Mesendoderm (in vitro differentiated cells): ENCODE measurements at regions not wholly inside any gene's neighbourhood (a gene's known extent, or its start where the extent isn't known, plus 50 kb on each side); places are given as distances from the start of the nearest gene placed in this dataset.
"Not testable (repeated sequence)": the region's sequence is repeated elsewhere in the genome, so short reads cannot be mapped to it uniquely, and the experiment has no call there.

ENCODE experiments used
- DNase-seq: peaks from one replicate; pipeline ENCODE4 v3.0.0; 2013
- H2AK5ac ChIP-seq: 2 replicates; pipeline ENCODE4 v1.6.1; 2013; ENCODE audit warnings: low read length, inconsistent platforms
- H2BK120ac ChIP-seq: 2 replicates; pipeline ENCODE4 v1.6.1; 2013; ENCODE audit warnings: low read depth, mild to moderate bottlenecking, low read length, moderate library complexity, mixed read lengths
- H2BK15ac ChIP-seq: replicated peaks from 2 replicates; pipeline ENCODE4 v1.6.1; 2013; ENCODE audit warnings: low read depth, mild to moderate bottlenecking, moderate library complexity
- H2BK5ac ChIP-seq: 2 replicates; pipeline ENCODE4 v1.6.1; 2013; ENCODE audit warnings: low read length, inconsistent platforms
- H3K18ac ChIP-seq: 2 replicates; pipeline ENCODE4 v1.6.1; 2013; ENCODE audit warnings: mild to moderate bottlenecking, low read length, mixed read lengths
- H3K23ac ChIP-seq: one replicate; pipeline ENCODE4 v1.6.1; 2013; ENCODE audit warnings: low read length
- H3K27ac ChIP-seq: 2 replicates; pipeline ENCODE4 v1.5.1; 2013; ENCODE audit warnings: low read depth, mild to moderate bottlenecking, inconsistent platforms, low read length, moderate library complexity
- H3K27me3 ChIP-seq: 2 replicates; pipeline ENCODE4 v1.6.1; 2013; ENCODE audit warnings: low read length, control low read depth, mild to moderate bottlenecking, inconsistent platforms; ENCODE audit not compliant: insufficient read depth, poor library complexity
- H3K36me3 ChIP-seq: 2 replicates; pipeline ENCODE4 v1.6.1; 2013; ENCODE audit warnings: low read length, inconsistent platforms; ENCODE audit not compliant: control insufficient read depth, insufficient read depth
- H3K4ac ChIP-seq: one replicate; pipeline ENCODE4 v1.6.1; 2013; ENCODE audit warnings: low read depth, mild to moderate bottlenecking, low read length, moderate library complexity
- H3K4me1 ChIP-seq: 2 replicates; pipeline ENCODE4 v1.6.1; 2013; ENCODE audit warnings: low read depth, low read length, inconsistent platforms; ENCODE audit not compliant: control insufficient read depth
- H3K4me2 ChIP-seq: 2 replicates; pipeline ENCODE4 v1.6.1; 2013; ENCODE audit warnings: low read length
- H3K4me3 ChIP-seq: 2 replicates; pipeline ENCODE4 v1.5.1; 2013; ENCODE audit warnings: mild to moderate bottlenecking, low read length
- H3K56ac ChIP-seq: one replicate; pipeline ENCODE4 v1.6.1; 2013; ENCODE audit warnings: low read length
- H3K79me1 ChIP-seq: 2 replicates; pipeline ENCODE4 v1.6.1; 2013; ENCODE audit warnings: low read length, inconsistent platforms
- H3K79me2 ChIP-seq: 2 replicates; pipeline ENCODE4 v1.6.1; 2013; ENCODE audit warnings: mild to moderate bottlenecking, low read length; ENCODE audit not compliant: control insufficient read depth, insufficient read depth
- H3K9ac ChIP-seq: 2 replicates; pipeline ENCODE4 v1.6.1; 2013; ENCODE audit warnings: low read length, inconsistent platforms
- H4K5ac ChIP-seq: one replicate; pipeline ENCODE4 v1.6.1; 2013; ENCODE audit warnings: low read length
- H4K8ac ChIP-seq: one replicate; pipeline ENCODE4 v1.6.1; 2013; ENCODE audit warnings: low read depth, mild to moderate bottlenecking, control low read depth, low read length, moderate library complexity
- WGBS: extraction: QIAGEN DNeasy Blood & Tissue Kit; methylation state at CpG from one replicate; pipeline ENCODE4 v1.1.7; 2013; ENCODE audit warnings: low lambda C conversion rate, missing lambda C conversion rate; ENCODE audit not compliant: insufficient coverage; ENCODE audit errors: extremely low coverage; 5-methylcytosine and 5-hydroxymethylcytosine counted together

DNA sequence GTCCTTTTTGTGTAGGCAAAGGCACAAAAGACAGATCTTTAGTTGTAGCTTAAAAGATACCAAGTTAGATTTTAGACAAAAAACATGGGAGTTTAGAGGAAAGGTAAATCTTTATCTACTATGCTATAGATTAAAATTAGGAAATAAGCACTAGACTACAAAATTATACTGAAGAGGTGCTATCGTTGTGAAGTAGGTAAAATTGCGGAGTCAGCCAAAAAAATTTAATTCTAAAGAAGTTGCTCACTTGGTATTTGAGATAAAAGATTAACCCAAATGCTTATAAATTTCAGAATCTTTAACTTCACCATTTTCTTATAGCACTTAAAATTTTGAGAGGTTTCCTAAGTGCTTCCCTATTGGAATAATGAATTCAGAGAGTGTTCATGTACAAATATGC, 604.1 kb downstream of the GRXCR1 start:
- Histone ChIP-seq H3K4me1 (no peaks in the 10 kb centered on the region), H3K36me3 (no peaks in the 10 kb centered on the region), H3K56ac (no peak overlapping the region), H3K23ac (no peak overlapping the region), H3K4ac (no peak overlapping the region), H3K4me3 (no peak overlapping the region), H4K5ac (no peak overlapping the region), H3K27ac (no peak overlapping the region), H4K8ac (no peak overlapping the region), H2AK5ac (no peak overlapping the region), H3K79me2 (no peaks in the 10 kb centered on the region), H3K79me1 (no peaks in the 10 kb centered on the region), H3K4me2 (no peak overlapping the region), H2BK5ac (no peak overlapping the region), H2BK15ac (no peak overlapping the region), H3K27me3 (no peaks in the 10 kb centered on the region), H2BK120ac (no peak overlapping the region), H3K9ac (no peak overlapping the region), H3K18ac (no peak overlapping the region)
- DNase-seq, result no peak
- WGBS, result no CpG with 5 or more reads among the region's 2 CpGs

DNA sequence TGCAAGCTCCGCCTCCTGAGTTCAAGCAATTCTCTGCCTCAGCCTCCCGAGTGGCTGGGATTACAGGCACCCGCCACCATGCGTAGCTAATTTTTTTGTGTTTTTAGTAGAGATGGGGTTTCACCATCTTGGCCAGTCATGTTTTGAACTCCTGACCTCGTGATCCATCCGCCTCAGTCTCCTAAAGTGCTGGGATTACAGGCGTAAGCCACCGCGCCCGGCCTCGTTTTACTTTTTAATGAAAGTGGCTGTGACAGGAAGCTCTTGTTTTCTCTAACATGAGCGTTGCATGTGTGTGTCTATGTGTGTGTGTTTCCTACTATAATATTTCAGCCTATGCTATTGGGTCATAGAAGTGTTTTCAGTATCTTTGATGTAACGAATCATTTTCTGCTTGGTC, 613.3 kb downstream of the GRXCR1 start:
- H3K9ac ChIP-seq, H3K4me1 ChIP-seq, H2BK5ac ChIP-seq, H2AK5ac ChIP-seq, H3K4me2 ChIP-seq, H3K4me3 ChIP-seq, H3K27me3 ChIP-seq, H3K4ac ChIP-seq, H3K56ac ChIP-seq, DNase-seq, H3K27ac ChIP-seq, H3K36me3 ChIP-seq, H3K79me1 ChIP-seq, H3K23ac ChIP-seq, H2BK15ac ChIP-seq, H4K8ac ChIP-seq, H2BK120ac ChIP-seq, H3K79me2 ChIP-seq, H3K18ac ChIP-seq, H4K5ac ChIP-seq: not testable (repeated sequence)
- WGBS, result no CpG with 5 or more reads among the region's 13 CpGs

- H4K5ac ChIP-seq, result no peak overlapping the region
- no peak overlapping the region for H4K8ac ChIP-seq
- no peak overlapping the region for H3K4ac ChIP-seq
- H2AK5ac ChIP-seq, result no peak overlapping the region
- no peak overlapping the region for H3K9ac ChIP-seq
- H3K79me2 ChIP-seq, result no peaks in the 10 kb centered on the region
- H3K4me1 ChIP-seq, result no peaks in the 10 kb centered on the region
- DNase-seq, result no peak
- no peak overlapping the region for H2BK5ac ChIP-seq
- WGBS, result no CpG with 5 or more reads among the region's 1 CpG
- H3K27me3 ChIP-seq, result no peaks in the 10 kb centered on the region
- H3K18ac ChIP-seq, result no peak overlapping the region
- H3K23ac ChIP-seq, result no peak overlapping the region
- no peak overlapping the region for H2BK120ac ChIP-seq
- no peaks in the 10 kb centered on the region for H3K36me3 ChIP-seq
- H3K27ac ChIP-seq, result no peak overlapping the region
- no peaks in the 10 kb centered on the region for H3K79me1 ChIP-seq
- H3K4me2 ChIP-seq, result no peak overlapping the region
- H2BK15ac ChIP-seq, result no peak overlapping the region
- no peak overlapping the region for H3K56ac ChIP-seq
- H3K4me3 ChIP-seq, result no peak overlapping the region
These were observed 619.7 kb downstream of the GRXCR1 start for GRCh38 chr4:43512253-43512652.

DNA sequence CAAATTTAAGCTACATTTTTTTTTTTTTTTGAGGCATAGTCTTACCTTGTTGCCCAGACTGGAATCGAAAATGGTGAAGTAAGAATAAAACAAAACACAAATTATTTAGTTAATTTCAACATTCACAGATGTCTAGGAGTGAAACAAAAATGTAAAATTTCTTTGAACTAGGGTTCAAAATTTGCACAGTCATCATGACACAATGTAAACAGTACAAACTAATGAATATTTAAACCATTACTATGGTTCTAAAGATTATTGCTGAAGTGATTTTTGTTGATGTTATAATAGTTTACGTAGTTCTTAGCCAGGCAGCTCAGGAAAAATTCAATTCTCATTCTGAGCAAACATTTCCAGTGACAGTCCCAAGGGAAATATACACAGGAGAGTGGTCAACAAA, 633.1 kb downstream of the GRXCR1 start:
- H4K8ac ChIP-seq, result no peak overlapping the region
- H3K56ac ChIP-seq, result no peak overlapping the region
- no peaks in the 10 kb centered on the region for H3K27me3 ChIP-seq
- H3K4me3 ChIP-seq, result no peak overlapping the region
- H3K4me2 ChIP-seq, result no peak overlapping the region
- H3K4me1 ChIP-seq, result no peaks in the 10 kb centered on the region
- no peak overlapping the region for H3K23ac ChIP-seq
- no peaks in the 10 kb centered on the region for H3K79me1 ChIP-seq
- H4K5ac ChIP-seq, result no peak overlapping the region
- no peaks in the 10 kb centered on the region for H3K79me2 ChIP-seq
- H2BK120ac ChIP-seq, result no peak overlapping the region
- no peak overlapping the region for H3K4ac ChIP-seq
- H3K36me3 ChIP-seq, result no peaks in the 10 kb centered on the region
- no peak overlapping the region for H3K9ac ChIP-seq
- H2BK15ac ChIP-seq, result no peak overlapping the region
- WGBS, result no CpG with 5 or more reads among the region's 2 CpGs
- H2AK5ac ChIP-seq, result no peak overlapping the region
- no peak overlapping the region for H2BK5ac ChIP-seq
- H3K27ac ChIP-seq, result no peak overlapping the region
- no peak overlapping the region for H3K18ac ChIP-seq
- DNase-seq, result no peak

- Histone ChIP-seq H3K36me3 (no peaks in the 10 kb centered on the region), H4K5ac (no peak overlapping the region), H3K4ac (no peak overlapping the region), H2BK120ac (no peak overlapping the region), H3K4me1 (no peaks in the 10 kb centered on the region), H3K23ac (no peak overlapping the region), H2AK5ac (no peak overlapping the region), H4K8ac (no peak overlapping the region), H3K79me1 (no peaks in the 10 kb centered on the region), H3K79me2 (no peaks in the 10 kb centered on the region), H3K4me3 (no peak overlapping the region), H3K4me2 (no peak overlapping the region), H3K9ac (no peak overlapping the region), H3K27me3 (no peaks in the 10 kb centered on the region), H3K56ac (no peak overlapping the region), H3K27ac (no peak overlapping the region), H2BK5ac (no peak overlapping the region), H2BK15ac (no peak overlapping the region), H3K18ac (no peak overlapping the region)
- no CpG with 5 or more reads among the region's 1 CpG for WGBS
- DNase-seq, result no peak
These were observed 655.0 kb downstream of the GRXCR1 start for GRCh38 chr4:43547561-43547960.

DNA sequence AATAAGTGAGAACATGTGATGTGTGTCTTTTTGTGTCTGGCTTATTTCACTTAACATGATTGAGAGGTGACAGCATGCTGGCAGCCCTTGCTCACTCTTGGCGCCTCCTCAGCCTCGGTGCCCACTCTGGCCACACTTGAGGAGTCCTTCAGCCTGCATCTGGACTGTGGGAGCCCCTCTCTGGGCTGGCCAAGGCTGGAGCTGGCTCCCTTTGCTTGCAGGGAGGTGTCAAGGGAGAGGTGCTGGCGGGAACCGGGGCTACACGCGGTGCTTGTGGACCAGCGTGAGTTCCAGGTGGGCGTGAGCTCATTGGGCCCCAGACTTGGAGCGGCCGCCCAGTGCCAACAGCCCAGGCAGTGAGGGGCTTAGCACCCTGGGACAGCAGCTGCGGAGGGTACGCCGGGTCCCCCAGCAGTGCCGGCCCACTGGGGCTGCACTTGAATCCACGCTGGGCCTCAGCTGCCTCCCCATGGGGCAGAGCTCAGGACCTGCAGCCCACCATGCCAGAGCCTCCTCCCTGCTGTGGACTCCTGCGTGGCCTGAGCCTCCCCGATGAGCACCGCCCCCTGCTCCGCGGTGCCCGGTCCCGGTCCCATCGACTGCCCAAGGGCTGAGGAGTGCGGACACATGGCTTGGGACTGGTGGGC, 658.6 kb downstream of the GRXCR1 start:
- Histone ChIP-seq H3K4ac (no peak overlapping the region), H3K27ac (no peak overlapping the region), H3K18ac (no peak overlapping the region), H2AK5ac (no peak overlapping the region), H2BK5ac (no peak overlapping the region), H3K79me1 (no peaks in the 10 kb centered on the region), H3K4me2 (no peak overlapping the region), H2BK15ac (no peak overlapping the region), H3K36me3 (no peaks in the 10 kb centered on the region), H2BK120ac (no peak overlapping the region), H3K23ac (no peak overlapping the region), H3K56ac (no peak overlapping the region), H3K9ac (no peak overlapping the region), H3K79me2 (no peaks in the 10 kb centered on the region), H3K4me1 (no peaks in the 10 kb centered on the region), H3K4me3 (no peak overlapping the region), H4K8ac (no peak overlapping the region), H4K5ac (no peak overlapping the region), H3K27me3 (no peaks in the 10 kb centered on the region)
- no peak for DNase-seq
- WGBS, result no CpG with 5 or more reads among the region's 24 CpGs
